HEK293 (cell line): ENCODE measurements at regions not wholly inside any gene's neighbourhood (a gene's known extent, or its start where the extent isn't known, plus 50 kb on each side); places are given as distances from the start of the nearest gene placed in this dataset.
A peak's percentile ranks its signal among the peaks of the same experiment; 100 is the strongest.

Experiments used
- GLIS1 ChIP-seq: fragments of 450-650 bp; formaldehyde crosslinking; IDR thresholded peaks from 2 replicates; pipeline ENCODE4 v1.5.1; 2016; ENCODE audit warnings: missing biosample characterization, missing genetic modification characterization
- HOXD13 ChIP-seq: sonication (generic); formaldehyde crosslinking; IDR thresholded peaks from 2 replicates; pipeline ENCODE4 v1.8.0; 2022; ENCODE audit warnings: missing genetic modification reagents, borderline replicate concordance
- KLF8 ChIP-seq: fragments of 450-650 bp; formaldehyde crosslinking; IDR thresholded peaks from 2 replicates; pipeline ENCODE4 v1.5.1; 2016; ENCODE audit warnings: missing biosample characterization, missing genetic modification characterization
- TCF7L2 ChIP-seq: IDR thresholded peaks from 2 replicates; pipeline ENCODE4 v1.6.1; 2011; ENCODE audit warnings: low read depth, mild to moderate bottlenecking, inconsistent platforms, low read length, moderate library complexity, borderline replicate concordance
- ZBTB1 ChIP-seq: fragments of 450-650 bp; formaldehyde crosslinking; IDR thresholded peaks from 2 replicates; pipeline ENCODE4 v1.5.1; 2016; ENCODE audit warnings: missing biosample characterization, missing genetic modification characterization
- ZFHX2 ChIP-seq: fragments of 450-650 bp; formaldehyde crosslinking; conservative IDR thresholded peaks from 2 replicates; pipeline ENCODE4 v1.5.1; 2016; ENCODE audit warnings: missing biosample characterization, missing genetic modification characterization
- ZFP37 ChIP-seq: fragments of 450-650 bp; formaldehyde crosslinking; IDR thresholded peaks from 2 replicates; pipeline ENCODE4 v1.5.1; 2016; ENCODE audit warnings: missing biosample characterization, missing genetic modification characterization
- ZNF391 ChIP-seq: fragments of 450-650 bp; formaldehyde crosslinking; IDR thresholded peaks from 2 replicates; pipeline ENCODE4 v1.5.1; 2016; ENCODE audit warnings: low read depth, missing biosample characterization, missing genetic modification characterization, borderline replicate concordance
- ZNF571 ChIP-seq: fragments of 450-650 bp; formaldehyde crosslinking; IDR thresholded peaks from 2 replicates; pipeline ENCODE4 v1.5.0; 2017; ENCODE audit warnings: missing biosample characterization, missing genetic modification characterization
- ZNF600 ChIP-seq: fragments of 450-650 bp; formaldehyde crosslinking; IDR thresholded peaks from 2 replicates; pipeline ENCODE4 v1.5.1; 2016; ENCODE audit warnings: missing biosample characterization, missing genetic modification characterization
- ZNF629 ChIP-seq: fragments of 450-650 bp; formaldehyde crosslinking; IDR thresholded peaks from 2 replicates; pipeline ENCODE4 v1.5.1; 2017; ENCODE audit warnings: missing biosample characterization, missing genetic modification characterization
- ZNF664 ChIP-seq: fragments of 450-650 bp; formaldehyde crosslinking; IDR thresholded peaks from 2 replicates; pipeline ENCODE4 v1.5.1; 2016; ENCODE audit warnings: missing biosample characterization, missing genetic modification characterization
- ZNF677 ChIP-seq: fragments of 450-650 bp; IDR thresholded peaks from 2 replicates; pipeline ENCODE4 v1.5.0; 2018; ENCODE audit warnings: missing biosample characterization, mild to moderate bottlenecking, missing genetic modification characterization, moderate library complexity
- TF ChIP-seq, protein P1 (sequence below): fragments of 450-650 bp; formaldehyde crosslinking; IDR thresholded peaks from 2 replicates; pipeline ENCODE4 v1.5.1; 2016; ENCODE audit warnings: missing biosample characterization, missing genetic modification characterization
- TF ChIP-seq, protein P2 (sequence below): fragments of 450-650 bp; formaldehyde crosslinking; IDR thresholded peaks from 2 replicates; pipeline ENCODE4 v1.5.1; 2016; ENCODE audit warnings: missing biosample characterization, missing genetic modification characterization, borderline replicate concordance
- TF ChIP-seq, protein P3 (sequence below): fragments of 450-650 bp; formaldehyde crosslinking; IDR thresholded peaks from 2 replicates; pipeline ENCODE4 v1.5.1; 2016; ENCODE audit warnings: missing biosample characterization, missing genetic modification characterization
- TF ChIP-seq, protein P4 (sequence below): fragments of 450-650 bp; formaldehyde crosslinking; IDR thresholded peaks from 2 replicates; pipeline ENCODE4 v1.5.1; 2017; ENCODE audit warnings: missing biosample characterization, missing genetic modification characterization
- TF ChIP-seq, protein P5 (sequence below): fragments of 450-650 bp; formaldehyde crosslinking; IDR thresholded peaks from 2 replicates; pipeline ENCODE4 v1.5.1; 2016; ENCODE audit warnings: missing biosample characterization, missing genetic modification characterization
- TF ChIP-seq, protein P6 (sequence below): fragments of 450-650 bp; formaldehyde crosslinking; IDR thresholded peaks from 2 replicates; pipeline ENCODE4 v1.5.1; 2016; ENCODE audit warnings: missing biosample characterization, missing genetic modification characterization
- TF ChIP-seq, protein P7 (sequence below): fragments of 450-650 bp; formaldehyde crosslinking; IDR thresholded peaks from 2 replicates; pipeline ENCODE4 v1.5.1; 2016; ENCODE audit warnings: missing biosample characterization, missing genetic modification characterization

DNA sequence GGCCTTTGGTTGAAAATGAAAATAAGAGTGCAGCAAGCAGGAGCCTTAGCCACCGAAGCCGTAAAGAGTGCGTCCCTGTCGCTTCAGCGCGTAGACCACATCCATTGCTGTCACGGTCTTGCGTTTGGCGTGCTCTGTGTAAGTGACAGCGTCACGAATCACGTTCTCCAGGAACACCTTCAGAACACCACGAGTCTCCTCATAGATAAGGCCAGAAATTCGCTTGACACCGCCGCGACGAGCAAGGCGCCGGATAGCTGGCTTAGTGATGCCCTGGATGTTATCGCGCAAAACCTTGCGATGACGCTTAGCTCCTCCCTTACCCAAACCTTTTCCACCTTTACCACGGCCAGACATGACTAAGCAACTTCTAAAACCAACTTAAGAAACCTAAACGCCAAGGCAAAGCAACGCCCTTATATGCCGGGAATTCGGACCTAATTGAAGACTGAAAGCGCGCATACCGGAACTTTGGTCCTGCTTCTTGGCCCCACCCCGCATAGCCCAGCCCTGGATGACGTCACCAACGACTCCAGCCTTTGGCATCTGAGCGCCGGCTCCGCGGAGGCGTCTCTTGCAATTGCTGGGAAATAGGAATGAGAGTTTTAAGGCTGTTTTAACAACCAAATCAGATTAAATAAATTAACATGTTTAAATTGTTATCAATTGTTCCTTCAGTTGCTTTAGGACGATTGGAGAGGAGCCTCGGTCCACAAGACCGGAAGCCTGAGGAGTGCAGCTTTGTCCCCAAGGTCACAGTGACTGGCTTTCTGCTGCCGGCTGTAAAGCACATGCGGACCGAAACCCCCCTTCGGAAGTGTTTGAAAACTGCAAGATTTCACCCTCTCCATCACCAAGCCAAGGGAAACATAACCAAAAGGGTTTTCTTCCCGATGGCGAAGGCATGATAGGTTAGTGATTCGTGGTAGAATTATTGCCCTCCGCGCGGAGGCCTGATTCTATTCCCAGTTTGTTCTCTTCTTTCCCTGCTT, 79.6 kb upstream of the BTN3A2 start (continued):
- TF ChIP-seq, protein P1, sequence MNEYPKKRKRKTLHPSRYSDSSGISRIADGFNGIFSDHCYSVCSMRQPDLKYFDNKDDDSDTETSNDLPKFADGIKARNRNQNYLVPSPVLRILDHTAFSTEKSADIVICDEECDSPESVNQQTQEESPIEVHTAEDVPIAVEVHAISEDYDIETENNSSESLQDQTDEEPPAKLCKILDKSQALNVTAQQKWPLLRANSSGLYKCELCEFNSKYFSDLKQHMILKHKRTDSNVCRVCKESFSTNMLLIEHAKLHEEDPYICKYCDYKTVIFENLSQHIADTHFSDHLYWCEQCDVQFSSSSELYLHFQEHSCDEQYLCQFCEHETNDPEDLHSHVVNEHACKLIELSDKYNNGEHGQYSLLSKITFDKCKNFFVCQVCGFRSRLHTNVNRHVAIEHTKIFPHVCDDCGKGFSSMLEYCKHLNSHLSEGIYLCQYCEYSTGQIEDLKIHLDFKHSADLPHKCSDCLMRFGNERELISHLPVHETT (tag by site-specific recombination), result peak; percentile 96
- peak; percentile 99 for TF ChIP-seq KLF8 (tag by site-specific recombination)
- TF ChIP-seq, protein P2, sequence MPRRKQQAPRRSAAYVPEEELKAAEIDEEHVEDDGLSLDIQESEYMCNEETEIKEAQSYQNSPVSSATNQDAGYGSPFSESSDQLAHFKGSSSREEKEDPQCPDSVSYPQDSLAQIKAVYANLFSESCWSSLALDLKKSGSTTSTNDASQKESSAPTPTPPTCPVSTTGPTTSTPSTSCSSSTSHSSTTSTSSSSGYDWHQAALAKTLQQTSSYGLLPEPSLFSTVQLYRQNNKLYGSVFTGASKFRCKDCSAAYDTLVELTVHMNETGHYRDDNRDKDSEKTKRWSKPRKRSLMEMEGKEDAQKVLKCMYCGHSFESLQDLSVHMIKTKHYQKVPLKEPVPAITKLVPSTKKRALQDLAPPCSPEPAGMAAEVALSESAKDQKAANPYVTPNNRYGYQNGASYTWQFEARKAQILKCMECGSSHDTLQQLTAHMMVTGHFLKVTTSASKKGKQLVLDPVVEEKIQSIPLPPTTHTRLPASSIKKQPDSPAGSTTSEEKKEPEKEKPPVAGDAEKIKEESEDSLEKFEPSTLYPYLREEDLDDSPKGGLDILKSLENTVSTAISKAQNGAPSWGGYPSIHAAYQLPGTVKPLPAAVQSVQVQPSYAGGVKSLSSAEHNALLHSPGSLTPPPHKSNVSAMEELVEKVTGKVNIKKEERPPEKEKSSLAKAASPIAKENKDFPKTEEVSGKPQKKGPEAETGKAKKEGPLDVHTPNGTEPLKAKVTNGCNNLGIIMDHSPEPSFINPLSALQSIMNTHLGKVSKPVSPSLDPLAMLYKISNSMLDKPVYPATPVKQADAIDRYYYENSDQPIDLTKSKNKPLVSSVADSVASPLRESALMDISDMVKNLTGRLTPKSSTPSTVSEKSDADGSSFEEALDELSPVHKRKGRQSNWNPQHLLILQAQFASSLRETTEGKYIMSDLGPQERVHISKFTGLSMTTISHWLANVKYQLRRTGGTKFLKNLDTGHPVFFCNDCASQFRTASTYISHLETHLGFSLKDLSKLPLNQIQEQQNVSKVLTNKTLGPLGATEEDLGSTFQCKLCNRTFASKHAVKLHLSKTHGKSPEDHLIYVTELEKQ, result 0 out of 2 replicates have a peak, but pooled peaks have one; percentile 64
- TF ChIP-seq, protein P3, sequence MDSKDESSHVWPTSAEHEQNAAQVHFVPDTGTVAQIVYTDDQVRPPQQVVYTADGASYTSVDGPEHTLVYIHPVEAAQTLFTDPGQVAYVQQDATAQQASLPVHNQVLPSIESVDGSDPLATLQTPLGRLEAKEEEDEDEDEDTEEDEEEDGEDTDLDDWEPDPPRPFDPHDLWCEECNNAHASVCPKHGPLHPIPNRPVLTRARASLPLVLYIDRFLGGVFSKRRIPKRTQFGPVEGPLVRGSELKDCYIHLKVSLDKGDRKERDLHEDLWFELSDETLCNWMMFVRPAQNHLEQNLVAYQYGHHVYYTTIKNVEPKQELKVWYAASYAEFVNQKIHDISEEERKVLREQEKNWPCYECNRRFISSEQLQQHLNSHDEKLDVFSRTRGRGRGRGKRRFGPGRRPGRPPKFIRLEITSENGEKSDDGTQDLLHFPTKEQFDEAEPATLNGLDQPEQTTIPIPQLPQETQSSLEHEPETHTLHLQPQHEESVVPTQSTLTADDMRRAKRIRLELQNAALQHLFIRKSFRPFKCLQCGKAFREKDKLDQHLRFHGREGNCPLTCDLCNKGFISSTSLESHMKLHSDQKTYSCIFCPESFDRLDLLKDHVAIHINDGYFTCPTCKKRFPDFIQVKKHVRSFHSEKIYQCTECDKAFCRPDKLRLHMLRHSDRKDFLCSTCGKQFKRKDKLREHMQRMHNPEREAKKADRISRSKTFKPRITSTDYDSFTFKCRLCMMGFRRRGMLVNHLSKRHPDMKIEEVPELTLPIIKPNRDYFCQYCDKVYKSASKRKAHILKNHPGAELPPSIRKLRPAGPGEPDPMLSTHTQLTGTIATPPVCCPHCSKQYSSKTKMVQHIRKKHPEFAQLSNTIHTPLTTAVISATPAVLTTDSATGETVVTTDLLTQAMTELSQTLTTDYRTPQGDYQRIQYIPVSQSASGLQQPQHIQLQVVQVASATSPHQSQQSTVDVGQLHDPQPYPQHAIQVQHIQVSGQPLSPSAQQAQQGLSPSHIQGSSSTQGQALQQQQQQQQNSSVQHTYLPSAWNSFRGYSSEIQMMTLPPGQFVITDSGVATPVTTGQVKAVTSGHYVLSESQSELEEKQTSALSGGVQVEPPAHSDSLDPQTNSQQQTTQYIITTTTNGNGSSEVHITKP, result peak; percentile 71
- TF ChIP-seq HOXD13, result peak; percentile 89; the same call in 1 of the 2 replicates
- TF ChIP-seq ZFHX2 (tag by site-specific recombination), result peak; percentile 32; the same call in 1 of the 2 replicates
- peak; percentile 34; the same call in 1 of the 2 replicates for TF ChIP-seq ZNF664
- TF ChIP-seq ZNF677 (tag by site-specific recombination), result no peak
- TF ChIP-seq, protein P4, sequence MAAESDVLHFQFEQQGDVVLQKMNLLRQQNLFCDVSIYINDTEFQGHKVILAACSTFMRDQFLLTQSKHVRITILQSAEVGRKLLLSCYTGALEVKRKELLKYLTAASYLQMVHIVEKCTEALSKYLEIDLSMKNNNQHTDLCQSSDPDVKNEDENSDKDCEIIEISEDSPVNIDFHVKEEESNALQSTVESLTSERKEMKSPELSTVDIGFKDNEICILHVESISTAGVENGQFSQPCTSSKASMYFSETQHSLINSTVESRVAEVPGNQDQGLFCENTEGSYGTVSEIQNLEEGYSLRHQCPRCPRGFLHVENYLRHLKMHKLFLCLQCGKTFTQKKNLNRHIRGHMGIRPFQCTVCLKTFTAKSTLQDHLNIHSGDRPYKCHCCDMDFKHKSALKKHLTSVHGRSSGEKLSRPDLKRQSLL, result no peak
- peak; percentile 93 for TF ChIP-seq ZNF600
- peak; percentile 99 for TF ChIP-seq ZFP37 (tag by site-specific recombination)
- peak; percentile 98 for TF ChIP-seq ZNF629 (tag by site-specific recombination)
- TF ChIP-seq, protein P5, sequence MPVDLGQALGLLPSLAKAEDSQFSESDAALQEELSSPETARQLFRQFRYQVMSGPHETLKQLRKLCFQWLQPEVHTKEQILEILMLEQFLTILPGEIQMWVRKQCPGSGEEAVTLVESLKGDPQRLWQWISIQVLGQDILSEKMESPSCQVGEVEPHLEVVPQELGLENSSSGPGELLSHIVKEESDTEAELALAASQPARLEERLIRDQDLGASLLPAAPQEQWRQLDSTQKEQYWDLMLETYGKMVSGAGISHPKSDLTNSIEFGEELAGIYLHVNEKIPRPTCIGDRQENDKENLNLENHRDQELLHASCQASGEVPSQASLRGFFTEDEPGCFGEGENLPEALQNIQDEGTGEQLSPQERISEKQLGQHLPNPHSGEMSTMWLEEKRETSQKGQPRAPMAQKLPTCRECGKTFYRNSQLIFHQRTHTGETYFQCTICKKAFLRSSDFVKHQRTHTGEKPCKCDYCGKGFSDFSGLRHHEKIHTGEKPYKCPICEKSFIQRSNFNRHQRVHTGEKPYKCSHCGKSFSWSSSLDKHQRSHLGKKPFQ (tag by site-specific recombination), result peak; percentile 58; the same call in 1 of the 2 replicates
- TF ChIP-seq, protein P6, sequence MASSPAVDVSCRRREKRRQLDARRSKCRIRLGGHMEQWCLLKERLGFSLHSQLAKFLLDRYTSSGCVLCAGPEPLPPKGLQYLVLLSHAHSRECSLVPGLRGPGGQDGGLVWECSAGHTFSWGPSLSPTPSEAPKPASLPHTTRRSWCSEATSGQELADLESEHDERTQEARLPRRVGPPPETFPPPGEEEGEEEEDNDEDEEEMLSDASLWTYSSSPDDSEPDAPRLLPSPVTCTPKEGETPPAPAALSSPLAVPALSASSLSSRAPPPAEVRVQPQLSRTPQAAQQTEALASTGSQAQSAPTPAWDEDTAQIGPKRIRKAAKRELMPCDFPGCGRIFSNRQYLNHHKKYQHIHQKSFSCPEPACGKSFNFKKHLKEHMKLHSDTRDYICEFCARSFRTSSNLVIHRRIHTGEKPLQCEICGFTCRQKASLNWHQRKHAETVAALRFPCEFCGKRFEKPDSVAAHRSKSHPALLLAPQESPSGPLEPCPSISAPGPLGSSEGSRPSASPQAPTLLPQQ (tag by site-specific recombination), result peak; percentile 95
- peak; percentile 92 for TF ChIP-seq ZNF391
- TF ChIP-seq TCF7L2, result 0 out of 2 replicates have a peak, but pooled peaks have one; percentile 40
- TF ChIP-seq ZNF571 (tag by site-specific recombination), result no peak
- TF ChIP-seq, protein P7, sequence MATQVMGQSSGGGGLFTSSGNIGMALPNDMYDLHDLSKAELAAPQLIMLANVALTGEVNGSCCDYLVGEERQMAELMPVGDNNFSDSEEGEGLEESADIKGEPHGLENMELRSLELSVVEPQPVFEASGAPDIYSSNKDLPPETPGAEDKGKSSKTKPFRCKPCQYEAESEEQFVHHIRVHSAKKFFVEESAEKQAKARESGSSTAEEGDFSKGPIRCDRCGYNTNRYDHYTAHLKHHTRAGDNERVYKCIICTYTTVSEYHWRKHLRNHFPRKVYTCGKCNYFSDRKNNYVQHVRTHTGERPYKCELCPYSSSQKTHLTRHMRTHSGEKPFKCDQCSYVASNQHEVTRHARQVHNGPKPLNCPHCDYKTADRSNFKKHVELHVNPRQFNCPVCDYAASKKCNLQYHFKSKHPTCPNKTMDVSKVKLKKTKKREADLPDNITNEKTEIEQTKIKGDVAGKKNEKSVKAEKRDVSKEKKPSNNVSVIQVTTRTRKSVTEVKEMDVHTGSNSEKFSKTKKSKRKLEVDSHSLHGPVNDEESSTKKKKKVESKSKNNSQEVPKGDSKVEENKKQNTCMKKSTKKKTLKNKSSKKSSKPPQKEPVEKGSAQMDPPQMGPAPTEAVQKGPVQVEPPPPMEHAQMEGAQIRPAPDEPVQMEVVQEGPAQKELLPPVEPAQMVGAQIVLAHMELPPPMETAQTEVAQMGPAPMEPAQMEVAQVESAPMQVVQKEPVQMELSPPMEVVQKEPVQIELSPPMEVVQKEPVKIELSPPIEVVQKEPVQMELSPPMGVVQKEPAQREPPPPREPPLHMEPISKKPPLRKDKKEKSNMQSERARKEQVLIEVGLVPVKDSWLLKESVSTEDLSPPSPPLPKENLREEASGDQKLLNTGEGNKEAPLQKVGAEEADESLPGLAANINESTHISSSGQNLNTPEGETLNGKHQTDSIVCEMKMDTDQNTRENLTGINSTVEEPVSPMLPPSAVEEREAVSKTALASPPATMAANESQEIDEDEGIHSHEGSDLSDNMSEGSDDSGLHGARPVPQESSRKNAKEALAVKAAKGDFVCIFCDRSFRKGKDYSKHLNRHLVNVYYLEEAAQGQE, result 0 out of 2 replicates have a peak, but pooled peaks have one; percentile 45
- peak; percentile 43; the same call in 1 of the 2 replicates for TF ChIP-seq GLIS1 (tag by site-specific recombination)
- TF ChIP-seq ZBTB1, result no peak; the same call in 1 of the 2 replicates
